HuH-7 (cell line): ENCODE measurements at regions not wholly inside any gene's neighbourhood (a gene's known extent, or its start where the extent isn't known, plus 50 kb on each side); places are given as distances from the start of the nearest gene placed in this dataset.
A peak's percentile ranks its signal among the peaks of the same experiment; 100 is the strongest.
"Not testable (repeated sequence)": the region's sequence is repeated elsewhere in the genome, so short reads cannot be mapped to it uniquely, and the experiment has no call there.

Source experiments
- DNase-seq: peaks from one replicate; pipeline ENCODE4 v3.0.0; 2011; ENCODE audit warnings: low spot score

DNA sequence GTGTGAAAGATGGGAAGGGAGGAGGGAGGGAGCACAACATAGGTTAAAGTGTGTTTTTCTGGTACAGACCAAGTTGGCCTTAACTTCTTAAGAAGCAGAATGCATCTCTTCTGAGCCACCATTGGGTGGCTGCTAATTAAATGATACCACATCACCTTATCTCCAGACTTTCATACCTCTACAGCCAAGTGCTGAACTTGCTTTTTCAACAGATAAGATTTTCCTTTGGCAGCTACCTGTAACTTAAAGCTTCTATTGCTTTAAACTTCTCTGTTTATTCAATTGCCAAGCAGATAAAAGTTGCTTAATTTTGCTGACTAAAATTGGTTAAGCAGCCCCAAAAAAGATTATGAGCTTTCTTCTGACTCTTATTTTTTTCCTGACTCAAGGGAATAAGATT, 292.4 kb upstream of the SGO1 start:
- no peak for DNase-seq

DNA sequence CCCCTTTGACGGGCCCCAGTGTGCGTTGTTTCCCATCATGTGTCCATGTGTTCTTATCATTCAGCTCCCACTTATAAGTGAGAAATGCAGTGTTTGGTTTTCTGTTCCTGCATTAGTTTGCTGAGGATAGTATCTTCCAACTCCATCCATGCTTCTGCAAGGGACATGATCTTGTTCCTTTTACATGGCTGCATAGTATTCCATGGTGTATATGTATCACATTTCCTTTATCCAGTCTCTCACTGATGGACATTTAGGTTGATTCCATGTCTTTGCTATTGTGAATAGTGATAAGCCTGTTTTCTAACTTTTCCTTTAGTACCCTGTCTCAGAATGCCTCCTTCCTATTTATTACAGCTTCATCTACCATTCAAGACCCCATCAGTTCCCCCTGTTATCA, 278.2 kb upstream of the SGO1 start:
- DNase-seq: not testable (repeated sequence)

DNA sequence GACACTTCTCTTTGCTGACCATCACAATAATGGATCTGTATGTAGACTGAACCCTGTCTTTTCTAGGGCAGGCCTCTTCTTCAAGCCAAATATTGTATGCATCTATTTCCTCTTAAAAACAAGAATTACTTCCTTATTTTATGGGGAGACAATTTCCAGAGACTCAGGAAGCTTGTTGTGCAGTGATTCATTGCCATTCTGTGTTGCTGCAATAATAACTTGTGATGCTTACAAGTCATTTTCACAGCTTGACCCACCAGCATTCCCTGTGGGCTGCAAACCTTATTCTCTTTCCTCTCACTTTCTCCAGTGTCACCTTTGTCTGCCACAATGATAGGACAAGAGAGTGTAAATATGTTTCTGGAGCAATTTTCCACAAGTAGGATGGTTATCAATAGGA, 276.7 kb upstream of the SGO1 start:
- DNase-seq: no peak

DNA sequence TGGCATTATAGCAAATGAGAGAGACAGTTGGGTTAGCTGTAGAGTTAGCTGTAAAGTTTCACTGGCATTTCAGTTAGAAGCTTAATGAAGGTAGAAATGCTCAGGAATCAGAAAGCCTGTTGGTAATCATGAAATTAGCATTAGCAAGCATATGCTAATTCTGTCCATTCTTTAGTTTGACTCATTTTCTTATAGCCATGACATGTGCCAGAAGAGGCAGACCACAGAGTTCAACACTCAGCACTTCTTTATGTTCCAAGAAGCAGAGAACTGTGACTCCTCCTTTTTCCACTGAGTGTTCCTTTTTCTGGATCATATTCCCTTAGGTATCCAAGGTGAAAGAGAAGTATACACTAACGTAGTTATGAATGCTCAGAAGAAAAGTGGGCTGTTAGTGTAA, 276.2 kb upstream of the SGO1 start:
- DNase-seq: no peak

DNA sequence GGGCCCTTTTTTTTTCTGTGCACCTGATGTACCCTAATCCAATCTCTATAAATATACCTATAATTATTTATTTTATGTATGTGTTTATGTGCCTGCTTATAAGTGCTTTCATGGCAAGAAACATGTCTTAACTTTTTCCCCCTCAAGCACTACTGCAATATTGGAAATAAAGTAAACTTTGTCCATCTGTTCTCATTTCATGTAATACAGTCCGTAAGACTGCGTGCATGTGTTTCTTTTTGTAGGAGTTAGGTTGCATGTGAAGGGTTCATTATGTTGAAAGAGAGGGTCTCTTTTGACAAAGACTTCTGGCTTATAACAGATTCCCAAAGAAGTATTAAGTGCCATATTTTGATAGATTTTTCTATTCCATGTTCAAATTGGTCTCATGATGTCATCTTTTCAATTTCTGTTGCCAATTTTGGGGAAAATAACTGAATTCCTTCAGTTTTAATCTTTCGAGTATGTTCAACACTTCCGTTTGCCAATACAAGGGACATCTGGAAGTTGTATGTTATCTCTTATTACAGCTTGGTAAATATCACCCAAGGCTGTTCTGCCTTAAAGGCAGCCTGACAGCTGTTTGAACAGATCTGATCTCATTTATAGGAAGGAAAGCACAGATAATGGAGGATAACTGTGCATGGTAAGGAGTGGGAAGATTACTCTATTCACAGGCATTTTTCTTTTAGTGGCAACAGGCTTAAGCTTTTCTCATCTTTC, 273.1 kb upstream of the SGO1 start:
- no peak for DNase-seq

DNA sequence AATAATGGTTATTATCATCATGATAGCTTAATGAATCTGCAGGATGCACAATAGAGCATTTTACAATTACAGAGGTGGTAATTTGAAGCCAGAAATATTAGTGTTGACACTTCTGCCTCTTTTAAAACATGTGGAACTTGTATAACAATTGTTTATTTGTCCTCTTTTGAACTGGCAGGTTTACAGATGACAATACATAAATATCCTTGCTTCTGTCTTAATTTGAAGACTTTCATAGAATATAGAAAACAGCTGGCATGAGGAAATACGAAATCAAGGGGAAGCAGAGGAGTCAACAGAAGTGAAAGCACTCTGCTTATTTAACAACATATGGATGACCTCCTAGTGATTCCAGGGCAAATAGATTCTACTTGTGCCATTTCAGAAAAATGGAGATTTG, 270.5 kb upstream of the SGO1 start:
- DNase-seq: no peak

DNA sequence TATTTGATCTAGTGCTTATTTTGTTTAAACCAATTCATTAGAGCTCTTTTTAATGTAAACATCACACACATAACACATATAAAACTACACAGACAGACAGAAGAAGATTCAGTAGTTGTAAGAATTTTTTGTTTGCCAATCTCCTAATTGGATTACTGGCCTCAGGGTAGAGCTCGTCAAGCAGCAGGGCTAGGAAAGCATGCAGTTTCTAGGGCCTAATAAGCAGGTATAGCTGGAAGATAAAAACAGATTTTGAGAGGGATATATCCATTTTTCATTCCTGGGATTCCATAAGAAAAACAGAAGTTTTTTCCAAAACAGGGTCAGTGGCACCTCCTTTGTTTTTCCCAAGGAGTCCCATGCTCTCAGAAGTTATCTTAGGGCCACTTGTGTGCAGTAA, 265.2 kb upstream of the SGO1 start:
- no peak for DNase-seq

DNA sequence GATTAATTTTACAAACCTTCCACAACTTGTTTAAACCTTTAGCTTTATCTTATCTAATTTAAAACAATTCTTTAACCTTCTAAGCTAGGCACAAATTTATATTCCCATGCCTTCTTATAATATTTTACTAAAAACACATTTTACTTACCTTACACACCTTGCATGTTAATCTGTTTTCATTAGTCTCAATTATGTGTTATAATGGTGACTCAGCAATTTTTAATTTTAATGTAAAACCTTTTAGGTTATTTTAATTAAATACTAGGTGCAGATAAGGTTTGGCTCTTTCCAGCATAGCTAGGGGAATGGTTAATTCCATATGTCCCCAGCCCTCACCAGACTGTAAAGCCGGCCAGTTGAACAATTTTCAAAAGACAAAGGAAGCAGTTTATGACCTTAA, 264.6 kb upstream of the SGO1 start:
- DNase-seq: no peak

DNA sequence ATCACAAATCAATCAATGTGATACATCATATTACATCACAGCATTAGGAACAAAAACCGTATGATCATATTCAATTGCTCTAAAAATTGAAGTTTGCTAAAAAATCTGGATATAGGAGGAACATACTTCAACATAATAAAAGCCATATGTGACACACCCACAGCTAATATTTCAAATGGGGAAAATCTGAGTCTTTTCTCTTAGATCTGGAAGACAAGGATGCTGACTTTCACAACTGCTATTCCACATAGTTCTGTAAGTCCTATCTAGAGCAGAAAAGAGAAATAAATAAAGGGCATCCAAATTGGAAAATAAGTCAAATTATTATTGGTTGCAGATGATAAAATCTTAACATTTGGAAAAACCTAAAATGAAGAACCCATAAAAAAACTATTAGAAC, 256.8 kb upstream of the SGO1 start:
- no peak for DNase-seq

DNA sequence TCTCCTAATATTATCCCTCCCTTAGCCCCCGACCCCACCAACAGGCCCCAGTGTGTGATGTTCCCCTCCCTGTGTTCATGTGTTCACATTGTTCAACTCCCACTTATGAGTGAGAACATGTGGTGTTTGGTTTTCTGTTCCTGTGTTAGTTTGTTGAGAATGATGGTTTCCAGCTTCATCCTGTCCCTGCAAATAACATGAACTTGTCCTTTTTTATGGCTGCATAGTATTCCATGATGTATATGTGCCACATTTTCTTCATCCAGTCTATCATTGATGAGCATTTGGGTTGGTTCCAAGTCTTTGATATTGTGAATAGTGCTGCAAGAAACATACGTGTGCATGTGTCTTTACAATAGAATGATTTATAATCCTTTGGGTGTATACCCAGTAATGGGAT, 241.3 kb upstream of the SGO1 start:
- DNase-seq: not testable (repeated sequence)

DNA sequence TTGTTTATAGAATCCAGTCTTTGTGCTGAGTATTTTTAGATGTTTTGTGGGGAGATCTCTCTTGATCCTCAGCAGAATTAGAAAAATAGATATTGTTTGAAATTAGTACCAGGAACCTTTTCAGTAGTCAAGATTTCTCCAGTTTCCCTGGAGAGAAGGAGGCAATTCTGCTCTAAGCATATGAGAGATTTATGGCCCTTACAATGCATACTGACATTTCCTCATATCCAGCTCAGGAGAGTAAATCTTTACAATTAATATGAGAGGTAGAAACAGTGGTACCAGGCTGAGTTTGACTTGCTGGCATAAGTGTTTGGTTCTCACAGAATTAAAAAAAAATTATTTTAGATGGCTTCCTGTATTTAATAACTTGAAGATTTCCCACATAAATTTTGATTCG, 239.1 kb upstream of the SGO1 start:
- no peak for DNase-seq

DNA sequence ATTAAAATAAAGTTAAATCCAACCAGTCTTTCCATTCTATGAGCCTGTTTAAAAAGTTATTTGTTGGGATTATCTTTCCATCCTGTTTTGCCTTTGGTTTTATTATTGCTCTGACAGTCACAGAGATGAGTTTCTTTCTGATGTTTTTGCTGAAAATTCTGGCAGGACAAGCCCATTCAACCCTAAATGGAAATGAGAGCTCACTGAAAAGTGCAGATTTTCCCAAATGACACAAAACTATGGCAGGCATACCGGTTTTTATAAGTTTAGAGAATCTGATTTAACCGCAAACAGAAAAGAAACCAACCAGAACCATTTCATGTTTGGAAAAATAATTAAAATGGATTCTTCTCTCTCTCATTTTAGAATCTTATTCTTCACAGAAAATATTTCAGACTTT, 238.1 kb upstream of the SGO1 start:
- no peak for DNase-seq

DNA sequence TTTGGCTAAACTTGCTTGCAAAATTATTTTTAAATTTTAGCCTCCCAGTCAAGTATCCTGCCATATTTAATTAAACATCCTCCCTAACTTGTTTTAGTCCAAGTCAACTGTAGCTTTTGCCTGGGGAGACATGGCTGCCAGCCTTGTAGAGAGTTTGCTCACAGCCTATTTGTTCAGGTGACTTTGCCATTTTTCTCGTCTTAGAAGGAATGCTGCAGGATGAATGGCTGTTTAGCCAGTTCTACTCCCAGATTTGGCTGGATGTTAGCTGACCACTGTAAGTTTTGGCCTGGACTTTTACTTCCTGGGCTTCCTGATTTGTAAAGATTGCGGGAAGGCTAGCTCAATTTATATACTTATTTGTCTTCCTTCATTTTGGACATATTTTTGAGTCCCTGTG, 236.4 kb upstream of the SGO1 start:
- no peak for DNase-seq

DNA sequence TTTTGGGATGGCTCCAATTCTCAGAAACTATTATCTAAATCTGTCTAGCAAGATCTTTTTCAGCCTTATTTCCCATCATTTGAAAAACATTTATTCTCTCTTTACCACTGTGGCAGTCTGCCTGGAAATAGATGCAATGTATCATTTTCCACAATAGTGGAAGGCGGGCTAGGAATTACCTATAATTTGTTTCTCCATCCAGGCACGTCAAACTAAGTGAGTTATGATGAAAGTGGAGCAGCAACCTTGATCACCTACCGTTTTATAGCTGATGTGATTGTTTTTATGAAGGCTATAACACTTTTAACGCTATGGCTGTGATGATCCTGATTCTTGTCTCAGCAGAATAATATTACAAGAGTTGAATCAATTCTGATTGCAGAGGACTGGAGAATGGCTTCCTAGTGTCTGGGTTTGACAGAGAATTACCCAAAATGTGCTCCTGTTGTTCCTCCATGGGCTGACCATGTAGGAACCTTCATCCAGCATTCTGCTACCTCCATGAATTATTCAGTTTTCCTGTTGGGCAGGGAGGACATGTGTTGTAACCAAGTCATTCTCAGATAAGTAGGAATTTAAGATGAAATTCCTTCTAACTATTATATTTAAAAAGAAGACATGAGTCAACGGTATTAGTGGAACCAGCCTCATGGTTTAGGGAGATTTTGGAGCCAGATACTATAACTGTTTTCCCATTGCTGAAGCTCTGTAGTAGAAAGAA, 231.5 kb upstream of the SGO1 start:
- DNase-seq: no peak

DNA sequence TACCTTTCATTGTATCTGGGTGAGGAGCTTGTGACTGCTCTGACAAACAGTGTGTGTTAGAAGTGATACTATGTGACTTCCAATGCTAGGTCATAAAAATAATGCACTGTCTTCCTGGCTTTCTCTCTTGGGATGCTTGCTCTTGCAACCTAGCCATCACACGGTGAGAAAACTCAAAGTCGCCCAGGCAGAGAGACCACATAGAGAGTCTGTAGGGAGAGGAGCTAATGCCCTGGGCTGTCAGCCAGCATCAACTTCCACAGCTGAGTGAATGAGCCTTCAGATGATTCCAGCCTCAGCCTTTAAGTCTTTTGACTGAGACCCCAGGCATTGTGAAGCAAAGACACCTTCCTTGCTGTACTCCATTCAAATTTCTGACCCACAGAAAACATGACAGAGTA, 220.6 kb upstream of the SGO1 start:
- DNase-seq: no peak

DNA sequence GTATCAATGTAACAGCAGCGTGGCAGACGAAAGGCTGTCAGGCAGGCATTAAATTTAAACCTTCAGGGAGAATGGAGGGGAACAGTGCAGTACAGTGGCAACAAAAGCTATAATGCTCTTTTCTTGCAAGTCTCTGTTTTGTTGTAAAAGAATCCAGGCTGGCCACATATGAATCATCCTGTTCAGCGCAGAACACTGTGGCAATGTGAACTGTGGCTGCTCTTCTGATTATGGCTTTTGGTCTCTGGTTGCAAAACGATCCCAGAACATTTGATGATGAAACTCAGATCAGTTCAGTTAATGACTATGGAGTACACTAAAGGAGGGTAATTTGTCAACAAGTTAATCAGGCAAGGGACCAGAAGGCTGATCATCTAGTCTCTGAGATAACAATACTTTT, 219.7 kb upstream of the SGO1 start:
- DNase-seq: peak; percentile 37

DNA sequence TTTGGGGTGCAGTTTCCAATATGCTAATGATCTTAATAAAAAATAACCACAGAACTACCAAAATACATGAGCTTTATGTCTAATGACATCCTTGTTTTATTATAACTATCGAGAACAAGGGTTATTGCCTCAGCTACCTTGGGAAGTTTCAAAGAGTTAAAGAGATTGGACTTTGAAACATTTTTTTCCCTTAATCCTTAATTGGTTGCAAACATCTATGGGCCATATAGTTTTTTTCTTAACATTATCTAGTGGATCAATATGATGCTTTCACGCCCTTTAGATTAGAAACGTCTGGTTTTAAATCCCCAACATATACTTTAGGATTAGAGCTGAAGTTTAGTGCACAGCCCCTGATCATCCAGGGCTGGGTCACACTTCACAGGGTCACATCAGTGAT, 219.2 kb upstream of the SGO1 start:
- no peak for DNase-seq

DNA sequence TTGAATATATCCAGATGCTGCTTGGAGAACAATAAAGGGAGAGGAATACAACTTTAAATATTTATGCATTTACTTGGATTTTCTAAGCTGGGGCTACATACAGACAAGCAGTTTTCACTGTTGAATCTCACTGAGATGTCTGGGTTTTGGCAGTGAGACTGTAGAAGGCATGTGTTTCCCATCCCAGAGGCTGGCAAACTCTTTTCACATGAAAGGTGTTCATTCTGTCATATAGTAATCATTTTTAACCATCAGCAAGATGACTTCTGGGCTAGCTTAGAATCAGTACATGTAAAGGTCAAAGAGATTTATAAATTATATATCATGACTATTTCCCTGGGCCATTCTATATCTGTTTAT, 218.7 kb upstream of the SGO1 start:
- DNase-seq: no peak

DNA sequence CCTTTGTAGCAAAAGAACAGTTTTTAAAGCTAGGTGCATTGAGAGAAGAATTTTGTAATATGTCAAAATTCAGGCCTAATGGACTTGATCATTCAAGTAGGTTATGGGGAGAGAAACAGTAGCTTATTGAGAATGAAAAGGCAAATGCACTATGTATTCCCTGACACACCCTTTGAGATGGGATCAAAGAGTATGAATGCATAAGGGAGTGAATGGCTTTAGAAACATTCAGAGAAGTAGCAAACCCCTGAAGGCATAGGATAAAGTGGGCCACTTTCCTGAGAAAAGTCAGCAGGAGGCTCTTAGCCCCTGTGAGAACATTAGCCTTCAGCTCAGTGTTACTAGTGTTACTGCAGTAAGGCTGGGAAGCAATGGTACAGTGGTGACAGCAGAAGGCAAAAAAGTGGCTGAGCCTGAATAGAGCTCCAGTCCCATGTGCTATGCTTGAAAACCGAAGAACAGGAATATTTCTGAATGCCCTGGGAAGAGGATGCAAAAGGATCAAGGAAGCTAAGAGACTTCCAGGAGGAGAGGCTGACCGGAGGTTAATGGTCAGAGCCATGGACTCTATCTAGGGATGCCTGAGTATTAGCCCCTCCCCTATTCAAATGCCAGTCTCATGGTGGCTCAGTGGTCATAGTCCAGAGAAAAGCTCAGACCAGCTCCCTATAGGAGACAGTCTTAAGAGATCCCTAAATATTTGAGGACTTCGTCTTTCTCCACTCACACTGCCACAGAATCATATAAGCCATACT, 218.2 kb upstream of the SGO1 start:
- no peak for DNase-seq

DNA sequence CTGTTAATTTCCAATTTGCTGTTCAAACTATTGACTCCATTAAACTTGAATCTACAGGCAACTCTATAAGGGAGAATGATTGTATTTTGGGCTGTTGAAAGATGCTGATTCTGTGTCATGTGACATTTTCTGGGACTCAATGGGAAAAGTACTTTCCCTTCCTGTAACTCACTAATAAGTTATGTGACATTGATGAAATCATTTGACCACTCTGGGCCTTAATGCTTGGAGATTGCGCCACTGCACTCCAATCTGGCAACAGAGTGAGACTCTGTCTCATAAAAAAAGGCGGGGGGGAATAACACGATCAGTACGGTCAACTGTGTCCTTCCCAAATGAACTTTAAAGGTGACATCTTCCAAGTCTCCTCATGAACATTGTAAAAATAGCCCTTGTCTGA, 215.2 kb upstream of the SGO1 start:
- no peak for DNase-seq

DNA sequence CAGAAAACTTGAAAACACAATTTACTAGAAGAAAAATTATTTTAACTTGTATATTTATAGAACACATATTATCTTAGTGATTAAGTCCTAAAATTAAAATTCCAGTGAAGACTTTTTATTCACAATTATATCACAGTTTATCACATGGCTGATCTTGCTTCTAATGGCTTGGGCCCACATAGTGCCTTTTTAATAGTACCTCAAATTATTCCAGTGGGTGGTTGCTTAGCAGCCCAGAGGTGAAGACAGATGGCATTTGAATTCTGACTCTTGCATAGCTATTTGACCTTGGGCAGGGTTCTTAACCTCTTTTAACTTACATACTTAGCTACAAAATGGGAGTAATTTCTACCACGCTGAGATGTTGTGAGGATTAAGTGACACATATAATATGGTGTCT, 214.7 kb upstream of the SGO1 start:
- no peak for DNase-seq

DNA sequence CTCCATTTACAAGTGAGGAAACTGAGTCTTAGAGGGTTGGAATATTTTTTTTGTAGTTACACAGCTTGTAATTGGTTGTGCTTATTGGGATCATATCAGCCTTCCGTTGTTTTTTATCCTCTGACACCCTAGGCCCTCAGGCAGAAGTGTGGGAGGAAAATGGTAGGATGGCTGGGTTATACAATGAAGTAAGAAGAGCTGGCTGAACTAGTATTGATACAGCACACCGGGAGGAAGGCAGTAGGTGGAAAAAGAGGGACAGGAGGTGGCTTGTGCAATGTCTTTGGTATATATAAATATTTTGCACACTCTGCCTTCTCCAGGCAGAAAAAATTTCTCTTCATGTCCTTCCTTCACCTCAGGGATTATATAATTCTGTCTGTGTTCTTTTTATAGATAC, 214.3 kb upstream of the SGO1 start:
- DNase-seq: no peak

DNA sequence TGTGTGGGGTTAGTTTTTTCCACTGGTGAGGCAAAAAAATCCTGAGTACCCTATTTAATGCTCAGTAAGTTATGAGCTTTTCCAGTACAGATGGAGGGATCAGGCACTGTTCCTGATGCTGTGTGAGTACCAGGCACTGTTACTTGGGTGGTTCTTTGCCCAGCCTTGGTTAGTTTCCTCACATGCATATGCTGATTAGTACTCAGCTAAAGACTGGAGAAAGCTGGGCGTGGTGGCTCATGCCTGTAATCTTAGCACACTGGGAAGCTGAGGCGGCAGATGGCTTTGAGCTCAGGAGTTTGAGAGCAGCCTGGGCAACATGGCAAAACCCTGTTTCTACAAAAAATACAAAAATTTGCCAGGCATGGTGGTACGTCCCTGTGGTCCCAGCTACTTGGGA, 210.3 kb upstream of the SGO1 start:
- DNase-seq: no peak

DNA sequence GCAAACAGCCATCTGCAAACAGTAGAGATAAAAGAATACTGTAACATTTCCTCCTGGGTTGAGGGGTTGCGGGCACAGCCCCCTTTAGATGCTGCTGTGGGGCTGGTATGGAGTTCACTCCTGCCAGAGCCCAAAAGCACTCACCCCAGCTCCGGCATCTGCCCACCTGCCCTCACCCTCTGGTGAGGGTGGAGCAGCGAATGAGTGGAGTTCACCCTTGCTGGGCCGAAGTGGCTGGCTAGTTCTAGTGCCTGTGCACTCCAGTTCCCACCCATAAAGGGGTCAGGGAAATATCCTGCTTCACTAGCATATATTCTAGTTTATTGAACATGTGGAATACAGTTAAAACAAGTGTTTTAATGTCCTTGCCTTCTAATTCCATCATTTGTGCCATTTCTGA, 209.7 kb upstream of the SGO1 start:
- DNase-seq: no peak
